Osteoblast (primary cell): ENCODE measurements at regions not wholly inside any gene's neighbourhood (a gene's known extent, or its start where the extent isn't known, plus 50 kb on each side); places are given as distances from the start of the nearest gene placed in this dataset.
A peak's percentile ranks its signal among the peaks of the same experiment; 100 is the strongest.

Source experiments
- DNase-seq: peaks from one replicate; pipeline ENCODE4 v3.0.0; 2011; ENCODE audit warnings: low spot score, mixed read lengths; ENCODE audit not compliant: insufficient read length; ENCODE audit errors: missing footprints
- H2AFZ ChIP-seq: 2 replicates; pipeline ENCODE4 v1.6.0; 2011; ENCODE audit warnings: mild to moderate bottlenecking, low read length
- H3K27ac ChIP-seq: 2 replicates; pipeline ENCODE4 v1.5.1; 2011; ENCODE audit warnings: mild to moderate bottlenecking, low read depth, low read length, moderate library complexity
- H3K27me3 ChIP-seq: 2 replicates; pipeline ENCODE4 v1.6.0; 2012; ENCODE audit warnings: mild to moderate bottlenecking, control low read depth, inconsistent platforms, low read length, moderate library complexity; ENCODE audit not compliant: insufficient read depth
- H3K36me3 ChIP-seq: 2 replicates; pipeline ENCODE4 v1.5.1; 2011; ENCODE audit warnings: mild to moderate bottlenecking, low read length, control low read depth, moderate library complexity; ENCODE audit not compliant: insufficient read depth
- H3K4me1 ChIP-seq: 2 replicates; pipeline ENCODE4 v1.5.1; 2011; ENCODE audit warnings: mild to moderate bottlenecking, low read length, control low read depth, moderate library complexity; ENCODE audit not compliant: insufficient read depth
- H3K4me2 ChIP-seq: 2 replicates; pipeline ENCODE4 v1.6.0; 2011; ENCODE audit warnings: mild to moderate bottlenecking, low read length; ENCODE audit not compliant: insufficient read depth
- H3K4me3 ChIP-seq: fragments of 200-600 bp; sonication (generic); 3 replicates; pipeline ENCODE4 v1.5.1; 2012; ENCODE audit warnings: mild to moderate bottlenecking, low read length, inconsistent platforms; ENCODE audit not compliant: insufficient read depth
- H3K79me2 ChIP-seq: 2 replicates; pipeline ENCODE4 v1.6.0; 2012; ENCODE audit warnings: mild to moderate bottlenecking, low read length, control low read depth, inconsistent platforms; ENCODE audit not compliant: insufficient read depth
- H3K9me3 ChIP-seq: 2 replicates; pipeline ENCODE4 v1.5.1; 2011; ENCODE audit warnings: low read depth, low read length, control low read depth
- H4K20me1 ChIP-seq: 2 replicates; pipeline ENCODE4 v1.6.0; 2012; ENCODE audit warnings: mild to moderate bottlenecking, low read length, control low read depth; ENCODE audit not compliant: insufficient read depth
- TF ChIP-seq, protein P1 (sequence below): IDR thresholded peaks from 2 replicates; pipeline ENCODE4 v1.5.1; 2011; ENCODE audit warnings: mild to moderate bottlenecking, low read depth, low read length, moderate library complexity; ENCODE audit errors: extremely low read depth

DNA sequence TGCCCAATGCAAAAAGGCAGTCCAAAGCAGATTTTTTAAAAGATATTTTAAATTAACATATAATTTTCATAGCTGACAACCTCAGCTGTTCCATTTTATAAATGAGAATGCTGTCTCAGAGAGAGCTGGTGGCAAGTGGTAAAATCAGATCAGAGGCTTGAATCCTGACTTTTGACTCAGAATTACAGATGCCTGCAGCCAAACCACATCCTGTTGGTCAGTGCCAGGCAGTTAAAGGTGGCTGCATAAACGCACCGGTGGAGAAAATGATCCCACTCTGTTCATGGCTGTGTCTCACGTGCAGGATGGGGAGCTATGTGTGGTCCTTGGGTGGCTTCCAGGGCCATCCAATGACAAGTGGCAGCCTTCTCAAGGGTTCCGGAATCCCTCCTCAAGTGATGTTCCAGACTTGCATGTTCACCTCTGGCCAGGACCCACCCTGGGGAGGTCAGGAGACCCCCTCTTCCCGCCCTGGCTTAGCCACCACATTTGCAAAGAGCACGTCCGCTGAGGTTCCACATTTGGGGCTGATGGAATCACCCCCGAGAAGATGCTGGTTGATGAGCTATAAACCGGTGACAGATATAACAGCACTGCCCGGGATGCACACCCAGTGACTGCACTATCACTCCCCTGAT, 155.5 kb downstream of the SHANK2 start:
- DNase-seq, result peak; percentile 78
- H3K36me3 ChIP-seq, result no peaks in the 10 kb centered on the region
- TF ChIP-seq, protein P1, sequence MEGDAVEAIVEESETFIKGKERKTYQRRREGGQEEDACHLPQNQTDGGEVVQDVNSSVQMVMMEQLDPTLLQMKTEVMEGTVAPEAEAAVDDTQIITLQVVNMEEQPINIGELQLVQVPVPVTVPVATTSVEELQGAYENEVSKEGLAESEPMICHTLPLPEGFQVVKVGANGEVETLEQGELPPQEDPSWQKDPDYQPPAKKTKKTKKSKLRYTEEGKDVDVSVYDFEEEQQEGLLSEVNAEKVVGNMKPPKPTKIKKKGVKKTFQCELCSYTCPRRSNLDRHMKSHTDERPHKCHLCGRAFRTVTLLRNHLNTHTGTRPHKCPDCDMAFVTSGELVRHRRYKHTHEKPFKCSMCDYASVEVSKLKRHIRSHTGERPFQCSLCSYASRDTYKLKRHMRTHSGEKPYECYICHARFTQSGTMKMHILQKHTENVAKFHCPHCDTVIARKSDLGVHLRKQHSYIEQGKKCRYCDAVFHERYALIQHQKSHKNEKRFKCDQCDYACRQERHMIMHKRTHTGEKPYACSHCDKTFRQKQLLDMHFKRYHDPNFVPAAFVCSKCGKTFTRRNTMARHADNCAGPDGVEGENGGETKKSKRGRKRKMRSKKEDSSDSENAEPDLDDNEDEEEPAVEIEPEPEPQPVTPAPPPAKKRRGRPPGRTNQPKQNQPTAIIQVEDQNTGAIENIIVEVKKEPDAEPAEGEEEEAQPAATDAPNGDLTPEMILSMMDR, result no peak
- H3K9me3 ChIP-seq, result no peaks in the 10 kb centered on the region
- peaks cover 4% of the 10 kb centered on the region for H3K27me3 ChIP-seq
- H3K4me3 ChIP-seq, result no peak overlapping the region
- H4K20me1 ChIP-seq, result peaks cover 2% of the 10 kb centered on the region
- no peak overlapping the region for H3K27ac ChIP-seq
- H3K79me2 ChIP-seq, result no peaks in the 10 kb centered on the region
- no peak overlapping the region for H2AFZ ChIP-seq
- peaks cover 3% of the 10 kb centered on the region for H3K4me1 ChIP-seq
- no peak overlapping the region for H3K4me2 ChIP-seq

DNA sequence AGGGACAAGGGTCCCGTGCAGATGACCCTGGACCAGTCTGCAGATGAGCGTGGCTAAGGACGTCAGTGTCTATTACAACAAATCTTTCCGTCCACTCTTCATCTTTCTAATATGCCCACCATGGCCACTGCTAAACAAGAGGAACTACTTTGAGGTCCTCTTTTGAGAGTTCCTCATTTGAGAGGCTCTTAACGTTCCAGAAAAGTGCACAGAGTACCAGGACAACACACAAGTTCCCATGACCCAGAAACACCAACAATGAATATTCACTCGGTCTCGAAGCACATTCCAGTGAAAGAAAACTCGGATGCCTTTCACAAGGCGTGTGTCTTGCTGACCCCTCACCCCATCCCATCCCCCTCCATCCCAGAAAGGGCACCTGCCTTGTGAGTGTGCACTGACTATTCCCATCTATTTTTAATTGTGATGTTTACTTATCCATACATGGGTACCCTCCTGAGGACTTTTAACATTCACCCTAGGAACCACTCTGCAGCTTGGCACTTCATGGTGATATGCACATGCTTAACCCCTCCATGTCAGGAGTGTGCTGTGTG, 157.0 kb downstream of the SHANK2 start:
- H3K27ac ChIP-seq, result no peak overlapping the region
- H3K27me3 ChIP-seq, result peaks cover 4% of the 10 kb centered on the region
- H3K9me3 ChIP-seq, result no peaks in the 10 kb centered on the region
- H3K4me2 ChIP-seq, result no peak overlapping the region
- no peaks in the 10 kb centered on the region for H3K36me3 ChIP-seq
- no peaks in the 10 kb centered on the region for H3K79me2 ChIP-seq
- H2AFZ ChIP-seq, result no peak overlapping the region
- H3K4me1 ChIP-seq, result peaks cover 3% of the 10 kb centered on the region
- TF ChIP-seq, protein P1, result no peak
- DNase-seq, result no peak
- H3K4me3 ChIP-seq, result no peak overlapping the region
- H4K20me1 ChIP-seq, result peaks cover 2% of the 10 kb centered on the region

DNA sequence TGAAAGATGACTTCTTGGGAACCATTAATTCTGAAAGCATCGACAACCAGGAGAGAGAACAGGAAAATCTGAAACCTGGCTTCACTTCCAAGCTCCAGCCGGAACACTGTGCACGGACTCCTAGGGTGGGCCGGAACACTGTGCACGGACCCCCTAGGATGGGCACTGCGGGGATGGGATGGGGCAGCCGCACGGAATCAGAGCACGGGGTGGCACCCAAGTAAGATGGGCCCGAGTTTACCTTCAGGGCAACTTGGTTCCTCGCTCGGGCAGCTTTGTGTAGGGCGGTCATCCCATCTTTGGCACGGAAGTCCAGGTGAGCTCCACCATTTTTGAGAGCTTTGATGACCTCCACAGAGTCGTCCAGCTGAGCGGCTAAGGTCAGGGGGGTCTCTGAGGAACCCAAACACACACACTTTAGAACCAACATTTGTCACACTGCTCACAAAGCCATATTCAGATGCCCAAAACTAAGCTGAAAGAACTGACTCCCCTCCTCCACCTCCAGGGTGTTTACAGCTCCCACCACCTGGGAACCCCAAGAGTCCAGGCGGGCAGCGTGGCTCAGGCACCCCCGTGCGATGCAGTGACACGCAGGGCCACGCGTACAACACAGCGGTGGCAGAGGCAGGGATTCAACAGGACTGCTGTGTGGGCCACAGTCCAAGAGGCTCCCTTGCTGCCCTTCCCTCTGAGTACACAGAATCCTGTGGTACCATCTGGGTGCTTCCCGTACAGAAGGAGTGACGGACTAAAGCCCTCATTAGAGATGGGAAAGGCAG, 157.9 kb downstream of the SHANK2 start:
- Histone ChIP-seq H3K36me3 (no peaks in the 10 kb centered on the region), H4K20me1 (peaks cover 2% of the 10 kb centered on the region), H3K9me3 (no peaks in the 10 kb centered on the region), H3K79me2 (no peaks in the 10 kb centered on the region), H3K4me1 (peaks cover 3% of the 10 kb centered on the region), H3K4me2 (no peak overlapping the region), H2AFZ (no peak overlapping the region), H3K27me3 (peaks cover 4% of the 10 kb centered on the region), H3K4me3 (no peak overlapping the region), H3K27ac (no peak overlapping the region)
- DNase-seq, result peak; percentile 38
- TF ChIP-seq, protein P1, result no peak

DNA sequence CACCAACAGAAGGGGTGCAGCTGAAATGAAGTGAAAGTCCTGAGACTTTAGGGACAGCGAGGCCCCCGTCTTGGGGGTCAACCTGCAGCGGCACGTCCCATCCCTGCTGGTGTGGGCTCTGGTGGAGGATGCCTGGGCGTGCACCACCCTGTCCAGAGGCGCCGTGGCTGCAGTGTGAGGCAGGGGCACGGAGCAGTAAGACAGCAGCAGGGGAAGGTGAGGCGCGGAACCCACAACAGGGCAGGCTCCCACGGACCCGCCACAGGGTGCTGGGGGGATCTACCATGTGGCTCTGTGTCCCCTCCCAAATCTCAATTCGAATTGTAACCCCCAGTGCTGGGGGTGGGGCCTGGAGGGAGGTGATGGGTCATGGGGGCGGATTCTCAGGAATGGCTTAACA, 158.6 kb downstream of the SHANK2 start:
- Histone ChIP-seq H3K4me2 (no peak overlapping the region), H2AFZ (no peak overlapping the region), H3K27me3 (peaks cover 4% of the 10 kb centered on the region), H4K20me1 (peaks cover 2% of the 10 kb centered on the region), H3K9me3 (no peaks in the 10 kb centered on the region), H3K27ac (no peak overlapping the region), H3K4me3 (no peak overlapping the region), H3K36me3 (no peaks in the 10 kb centered on the region), H3K79me2 (no peaks in the 10 kb centered on the region), H3K4me1 (peaks cover 3% of the 10 kb centered on the region)
- TF ChIP-seq, protein P1, result no peak
- DNase-seq, result no peak
